WERI-Rb-1 (cell line): ENCODE measurements at regions not wholly inside any gene's neighbourhood (a gene's known extent, or its start where the extent isn't known, plus 50 kb on each side); places are given as distances from the start of the nearest gene placed in this dataset.

Experiments
- DNase-seq: peaks from one replicate; pipeline ENCODE4 v3.0.0-alpha.2; 2020
- H3K27ac ChIP-seq: fragments of 250-450 bp; sonication (Bioruptor Pico); 2 replicates; pipeline ENCODE4 v1.5.1; 2020; ENCODE audit warnings: mild to moderate bottlenecking, moderate library complexity
- H3K27me3 ChIP-seq: fragments of 250-450 bp; sonication (Bioruptor Pico); 2 replicates; pipeline ENCODE4 v1.5.1; 2021; ENCODE audit warnings: mild to moderate bottlenecking, low read depth, moderate library complexity; ENCODE audit not compliant: insufficient read depth, severe bottlenecking
- H3K36me3 ChIP-seq: fragments of 250-450 bp; sonication (Bioruptor Pico); 2 replicates; pipeline ENCODE4 v1.5.1; 2020; ENCODE audit warnings: mild to moderate bottlenecking, moderate library complexity
- H3K4me3 ChIP-seq: 2 replicates; pipeline ENCODE4 v1.5.1; 2011; ENCODE audit warnings: low read depth, mild to moderate bottlenecking, control low read depth, low read length
- H3K9me3 ChIP-seq: fragments of 250-450 bp; sonication (Bioruptor Pico); 2 replicates; pipeline ENCODE4 v1.5.1; 2021; ENCODE audit warnings: mild to moderate bottlenecking, moderate library complexity; ENCODE audit not compliant: severe bottlenecking
- CTCF ChIP-seq: IDR thresholded peaks from 2 replicates; pipeline ENCODE4 v1.5.1; 2011; ENCODE audit warnings: low read depth, mild to moderate bottlenecking, control low read depth, inconsistent platforms, low read length

GRCh38 chr4:19925516-19925915, 326.2 kb upstream of the SLIT2 start:
- no peak for DNase-seq
- TF ChIP-seq CTCF: no peak
- Histone ChIP-seq H3K27me3 (no peaks in the 10 kb centered on the region), H3K27ac (no peak overlapping the region), H3K9me3 (peaks cover 2% of the 10 kb centered on the region), H3K4me3 (no peak overlapping the region), H3K36me3 (no peaks in the 10 kb centered on the region)

GRCh38 chr4:19924761-19925160, 326.9 kb upstream of the SLIT2 start:
- H3K9me3 ChIP-seq: peaks cover 7% of the 10 kb centered on the region
- H3K36me3 ChIP-seq: no peaks in the 10 kb centered on the region
- TF ChIP-seq CTCF: no peak
- H3K27me3 ChIP-seq: no peaks in the 10 kb centered on the region
- H3K4me3 ChIP-seq: no peak overlapping the region
- DNase-seq: no peak
- no peak overlapping the region for H3K27ac ChIP-seq

GRCh38 chr4:19915276-19915675, 336.4 kb upstream of the SLIT2 start:
- no peak for TF ChIP-seq CTCF
- Histone ChIP-seq H3K9me3 (peaks cover 3% of the 10 kb centered on the region), H3K4me3 (no peak overlapping the region), H3K27me3 (no peaks in the 10 kb centered on the region), H3K27ac (no peak overlapping the region), H3K36me3 (no peaks in the 10 kb centered on the region)
- DNase-seq: no peak

GRCh38 chr4:19913650-19914049, 338.1 kb upstream of the SLIT2 start:
- H3K4me3 ChIP-seq: no peak overlapping the region
- no peak for DNase-seq
- H3K27me3 ChIP-seq: no peaks in the 10 kb centered on the region
- H3K27ac ChIP-seq: no peak overlapping the region
- H3K36me3 ChIP-seq: no peaks in the 10 kb centered on the region
- TF ChIP-seq CTCF: no peak
- no peaks in the 10 kb centered on the region for H3K9me3 ChIP-seq

GRCh38 chr4:19910861-19911525, 340.7 kb upstream of the SLIT2 start:
- Histone ChIP-seq H3K4me3 (no peak overlapping the region), H3K27me3 (no peaks in the 10 kb centered on the region), H3K36me3 (no peaks in the 10 kb centered on the region), H3K9me3 (no peaks in the 10 kb centered on the region), H3K27ac (no peak overlapping the region)
- DNase-seq: no peak
- no peak for TF ChIP-seq CTCF

- DNase-seq: no peak
- TF ChIP-seq CTCF: no peak
- Histone ChIP-seq H3K27me3 (no peaks in the 10 kb centered on the region), H3K27ac (no peak overlapping the region), H3K9me3 (no peaks in the 10 kb centered on the region), H3K4me3 (no peak overlapping the region), H3K36me3 (no peaks in the 10 kb centered on the region)
Observed at GRCh38 chr4:19905024-19905423, 346.7 kb upstream of the SLIT2 start.
